CD14-positive monocyte (primary cell): ENCODE measurements at regions not wholly inside any gene's neighbourhood (a gene's known extent, or its start where the extent isn't known, plus 50 kb on each side); places are given as distances from the start of the nearest gene placed in this dataset.

Experiments used
- DNase-seq, 3 donors: peaks; one replicate each; pipeline ENCODE4 v3.0.0-alpha.2; 2011 to 2022
- H2AFZ ChIP-seq: 2 replicates; pipeline ENCODE4 v1.6.0; 2012; ENCODE audit warnings: mild to moderate bottlenecking, low read depth, low read length, inconsistent platforms; ENCODE audit not compliant: insufficient read depth, poor library complexity, severe bottlenecking
- H3K27ac ChIP-seq, 2 donors: 1 replicate in 1 of 2; 2 replicates in 1 of 2; pipeline ENCODE4 v1.5.1; 2012 to 2013; ENCODE audit warnings: low read length in 2 of 2, control low read depth in 1 of 2, inconsistent platforms in 1 of 2, low read depth in 1 of 2, mild to moderate bottlenecking in 1 of 2
- H3K27me3 ChIP-seq, 2 donors: one replicate each; pipeline versions ENCODE4 v1.6.0 to v1.6.1; 2011 to 2013; ENCODE audit warnings: low read length in 2 of 2; ENCODE audit not compliant: control insufficient read depth in 2 of 2, insufficient read depth in 2 of 2
- H3K36me3 ChIP-seq, 2 donors: replicated peaks in 1 of 2; 1 replicate in 1 of 2; 2 replicates in 1 of 2; pipeline versions ENCODE4 v1.5.1 to v1.6.1; 2012 to 2013; ENCODE audit warnings: low read length in 2 of 2, control low read depth in 1 of 2, inconsistent platforms in 1 of 2, mild to moderate bottlenecking in 1 of 2; ENCODE audit not compliant: insufficient read depth in 2 of 2, control insufficient read depth in 1 of 2
- H3K4me1 ChIP-seq, 2 donors: 1 replicate in 1 of 2; 2 replicates in 1 of 2; pipeline versions ENCODE4 v1.5.1 to v1.6.1; 2012 to 2013; ENCODE audit warnings: low read length in 2 of 2, control low read depth in 1 of 2, inconsistent platforms in 1 of 2, mild to moderate bottlenecking in 1 of 2, moderate library complexity in 1 of 2; ENCODE audit not compliant: insufficient read depth in 2 of 2, control insufficient read depth in 1 of 2
- H3K4me2 ChIP-seq: replicated peaks from 2 replicates; pipeline ENCODE3; 2012; ENCODE audit warnings: low read length, moderate library complexity, mild to moderate bottlenecking; ENCODE audit not compliant: poor library complexity, severe bottlenecking; ENCODE audit errors: extremely low read depth
- H3K4me3 ChIP-seq, 3 experiments: fragments of 200-600 bp in 1 of 3; sonication (generic) in 1 of 3; replicated peaks in 1 of 3; 1 replicate in 2 of 3; 2 replicates in 1 of 3; pipeline ENCODE4 v1.5.1; 2011 to 2013; ENCODE audit warnings: low read length in 3 of 3, mild to moderate bottlenecking in 3 of 3, control low read depth in 2 of 3, low read depth in 2 of 3, inconsistent platforms in 1 of 3, moderate library complexity in 1 of 3
- H3K79me2 ChIP-seq: 2 replicates; pipeline ENCODE4 v1.6.0; 2012; ENCODE audit warnings: mild to moderate bottlenecking, control low read depth, inconsistent platforms, low read length, moderate library complexity; ENCODE audit not compliant: insufficient read depth
- H3K9ac ChIP-seq: 2 replicates; pipeline ENCODE4 v1.6.0; 2017; ENCODE audit warnings: low read length, mild to moderate bottlenecking; ENCODE audit not compliant: insufficient read depth, poor library complexity, severe bottlenecking
- H3K9me3 ChIP-seq, 2 donors: replicated peaks in 1 of 2; 1 replicate in 1 of 2; 2 replicates in 1 of 2; pipeline versions ENCODE4 v1.5.1 to v1.6.1; 2012 to 2013; ENCODE audit warnings: low read length in 2 of 2, control low read depth in 1 of 2; ENCODE audit not compliant: control insufficient read depth in 1 of 2, insufficient read depth in 1 of 2
- H4K20me1 ChIP-seq: 2 replicates; pipeline ENCODE4 v1.6.0; 2012; ENCODE audit warnings: mild to moderate bottlenecking, low read length, control low read depth, moderate library complexity; ENCODE audit not compliant: insufficient read depth
- H3K27ac Mint-ChIP-seq, 7 donors: one replicate each; pipeline ENCODE4 v1.8.0; 2020; ENCODE audit warnings: mild to moderate bottlenecking in 7 of 7, mixed read lengths in 7 of 7, moderate library complexity in 6 of 7, inconsistent platforms in 2 of 7
- H3K27me3 Mint-ChIP-seq, 3 donors: one replicate each; pipeline ENCODE4 v1.8.0; 2021 to 2022; ENCODE audit warnings: low read depth in 3 of 3, mild to moderate bottlenecking in 3 of 3, mixed read lengths in 3 of 3, moderate library complexity in 3 of 3, inconsistent platforms in 1 of 3
- H3K36me3 Mint-ChIP-seq, 2 donors: one replicate each; pipeline ENCODE4 v1.8.0; 2020; ENCODE audit warnings: mixed read lengths in 2 of 2, inconsistent platforms in 1 of 2, mild to moderate bottlenecking in 1 of 2
- H3K4me1 Mint-ChIP-seq: one replicate; pipeline ENCODE4 v1.8.0; 2020; ENCODE audit warnings: mild to moderate bottlenecking, mixed read lengths
- H3K4me3 Mint-ChIP-seq, 2 donors: one replicate each; pipeline ENCODE4 v1.8.0; 2020; ENCODE audit warnings: mild to moderate bottlenecking in 2 of 2, mixed read lengths in 2 of 2, moderate library complexity in 1 of 2
- H3K9me3 Mint-ChIP-seq, 7 donors: one replicate each; pipeline ENCODE4 v1.8.0; 2020 to 2022; ENCODE audit warnings: mixed read lengths in 7 of 7, mild to moderate bottlenecking in 6 of 7, moderate library complexity in 6 of 7, inconsistent platforms in 2 of 7
- CTCF ChIP-seq: fragments of 200-600 bp; IDR thresholded peaks from one replicate; pipeline ENCODE4 v1.8.0; 2022; ENCODE audit warnings: antibody characterized with exemption, mild to moderate bottlenecking
- WGBS: methylation state at CpG from one replicate; pipeline ENCODE4 v1.1.5; 2013; ENCODE audit warnings: missing lambda C conversion rate; ENCODE audit not compliant: insufficient coverage; 5-methylcytosine and 5-hydroxymethylcytosine counted together
- intact Hi-C, 2 donors: fragments of 100-400 bp; cut with micrococcal nuclease; formaldehyde crosslinking; loops; one replicate each; pipeline versions ENCODE4 v1.15.0 to v1.15.1; 2023

GRCh38 chr7:156163747-156164146 lies 351.5 kb upstream of the SHH start:
- Mint-ChIP-seq H3K27ac (no peak overlapping the region), H3K36me3 (no peaks in the 10 kb centered on the region), H3K9me3 (peaks cover 0 to 5% (median 3%) of the 10 kb centered on the region in 7 donors), H3K4me1 (no peaks in the 10 kb centered on the region), H3K4me3 (no peak overlapping the region), H3K27me3 (peaks cover 0 to 7% (median 0%) of the 10 kb centered on the region in 3 donors)
- Histone ChIP-seq H3K36me3 (no peaks in the 10 kb centered on the region), H3K27ac (no peak overlapping the region), H3K4me1 (no peaks in the 10 kb centered on the region), H2AFZ (no peak overlapping the region), H3K9ac (no peak overlapping the region), H3K27me3 (no peaks in the 10 kb centered on the region), H3K79me2 (no peaks in the 10 kb centered on the region), H3K4me2 (no peak overlapping the region), H4K20me1 (no peaks in the 10 kb centered on the region), H3K4me3 (no peak overlapping the region), H3K9me3 (no peaks in the 10 kb centered on the region)
- 89% methylated on average over 3 of the region's 3 CpGs for WGBS
- DNase-seq = no peak
- TF ChIP-seq CTCF = no peak
- intact Hi-C loops = no loop called here

- intact Hi-C loops = no loop called here
- H3K27ac Mint-ChIP-seq = no peak overlapping the region
- Histone ChIP-seq H3K4me3 (no peak overlapping the region), H2AFZ (no peak overlapping the region), H3K4me1 (no peaks in the 10 kb centered on the region), H3K79me2 (no peaks in the 10 kb centered on the region), H3K9ac (no peak overlapping the region), H3K4me2 (no peak overlapping the region), H4K20me1 (no peaks in the 10 kb centered on the region), H3K27ac (no peak overlapping the region), H3K9me3 (no peaks in the 10 kb centered on the region), H3K27me3 (no peaks in the 10 kb centered on the region), H3K36me3 (no peaks in the 10 kb centered on the region)
- no peak overlapping the region for H3K4me3 Mint-ChIP-seq
- H3K27me3 Mint-ChIP-seq = peaks cover 0 to 7% (median 0%) of the 10 kb centered on the region in 3 donors
- H3K4me1 Mint-ChIP-seq = no peaks in the 10 kb centered on the region
- no peak for TF ChIP-seq CTCF
- H3K9me3 Mint-ChIP-seq = peaks cover 0 to 5% (median 3%) of the 10 kb centered on the region in 7 donors
- 100% methylated on average over 5 of the region's 9 CpGs for WGBS
- no peak for DNase-seq
- no peaks in the 10 kb centered on the region for H3K36me3 Mint-ChIP-seq
Observed at GRCh38 chr7:156162451-156162850, 350.2 kb upstream of the SHH start.
